Neural progenitor cell (in vitro differentiated cells): ENCODE measurements at regions not wholly inside any gene's neighbourhood (a gene's known extent, or its start where the extent isn't known, plus 50 kb on each side); places are given as distances from the start of the nearest gene placed in this dataset.

Experiments used
- DNase-seq: peaks from one replicate; pipeline ENCODE4 v3.0.0-alpha.2; 2016; ENCODE audit warnings: low spot score
- H2AFZ ChIP-seq: fragments of 200-600 bp; sonication (generic); replicated peaks from 2 replicates; pipeline ENCODE4 v1.6.1; 2016; ENCODE audit warnings: antibody characterized with exemption
- H3F3A ChIP-seq: fragments of 200-600 bp; sonication (generic); 2 replicates; pipeline ENCODE4 v1.6.1; 2016; ENCODE audit warnings: antibody characterized with exemption, low read depth
- H3K27ac ChIP-seq: fragments of 200-600 bp; sonication (generic); 2 replicates; pipeline ENCODE4 v1.5.1; 2016; ENCODE audit warnings: mild to moderate bottlenecking
- H3K27me3 ChIP-seq: fragments of 200-600 bp; sonication (generic); 2 replicates; pipeline ENCODE4 v1.6.1; 2016; ENCODE audit warnings: mild to moderate bottlenecking, moderate library complexity
- H3K36me3 ChIP-seq: fragments of 200-600 bp; sonication (generic); 2 replicates; pipeline ENCODE4 v1.5.1; 2016
- H3K4me1 ChIP-seq: fragments of 200-600 bp; sonication (generic); 2 replicates; pipeline ENCODE4 v1.6.1; 2016; ENCODE audit warnings: mixed run types
- H3K4me2 ChIP-seq: fragments of 200-600 bp; sonication (generic); 2 replicates; pipeline ENCODE4 v1.6.1; 2016
- H3K4me3 ChIP-seq: fragments of 200-600 bp; sonication (generic); 2 replicates; pipeline ENCODE4 v1.5.1; 2016
- H3K79me2 ChIP-seq: fragments of 200-600 bp; sonication (generic); 2 replicates; pipeline ENCODE4 v1.6.1; 2016; ENCODE audit warnings: low read depth
- H3K9ac ChIP-seq: fragments of 200-600 bp; sonication (generic); 2 replicates; pipeline ENCODE4 v1.6.1; 2016
- H3K9me3 ChIP-seq: fragments of 200-600 bp; sonication (generic); 2 replicates; pipeline ENCODE4 v1.5.1; 2016; ENCODE audit warnings: low read depth
- H4K20me1 ChIP-seq: fragments of 200-600 bp; sonication (generic); 2 replicates; pipeline ENCODE4 v1.6.1; 2016; ENCODE audit warnings: low read depth
- H3K27ac Mint-ChIP-seq: 3 replicates; pipeline ENCODE4 v1.8.0; 2021; ENCODE audit warnings: mixed read lengths
- H3K27me3 Mint-ChIP-seq: 2 replicates; pipeline ENCODE4 v1.8.0; 2022; ENCODE audit warnings: low read depth, mild to moderate bottlenecking, inconsistent platforms, moderate library complexity, mixed read lengths; ENCODE audit not compliant: insufficient read depth
- H3K36me3 Mint-ChIP-seq: 3 replicates; pipeline ENCODE4 v1.8.0; 2021; ENCODE audit warnings: mixed read lengths
- H3K4me1 Mint-ChIP-seq: 3 replicates; pipeline ENCODE4 v1.8.0; 2021; ENCODE audit warnings: mixed read lengths
- H3K4me3 Mint-ChIP-seq: 3 replicates; pipeline ENCODE4 v1.8.0; 2021; ENCODE audit warnings: mild to moderate bottlenecking, moderate library complexity, mixed read lengths
- H3K9me3 Mint-ChIP-seq: 3 replicates; pipeline ENCODE4 v1.8.0; 2020; ENCODE audit warnings: mixed read lengths
- EZH2 ChIP-seq: fragments of 200-600 bp; sonication (generic); IDR thresholded peaks from 2 replicates; pipeline ENCODE4 v1.6.1; 2017; ENCODE audit warnings: antibody characterized with exemption, mild to moderate bottlenecking, moderate library complexity
- EZH2phosphoT487 ChIP-seq: fragments of 200-600 bp; sonication (generic); IDR thresholded peaks from 2 replicates; pipeline ENCODE4 v1.6.1; 2017; ENCODE audit warnings: antibody characterized with exemption
- TF ChIP-seq, protein P1 (sequence below): fragments of 200-600 bp; sonication (generic); IDR thresholded peaks from 2 replicates; pipeline ENCODE4 v1.5.1; 2017; ENCODE audit warnings: antibody characterized with exemption, mild to moderate bottlenecking

GRCh38 chr9:12060811-12061210 is 632.4 kb upstream of the TYRP1 start:
- no peak overlapping the region for H3K9ac ChIP-seq
- no peaks in the 10 kb centered on the region for H3K9me3 ChIP-seq
- H3K4me2 ChIP-seq: no peak overlapping the region
- Mint-ChIP-seq H3K9me3 (peaks cover 2% of the 10 kb centered on the region), H3K27ac (no peak overlapping the region), H3K36me3 (no peaks in the 10 kb centered on the region), H3K27me3 (no peaks in the 10 kb centered on the region), H3K4me1 (no peaks in the 10 kb centered on the region), H3K4me3 (no peak overlapping the region)
- no peaks in the 10 kb centered on the region for H3K36me3 ChIP-seq
- H2AFZ ChIP-seq: no peak overlapping the region
- no peaks in the 10 kb centered on the region for H3K4me1 ChIP-seq
- H3K27ac ChIP-seq: no peak overlapping the region
- H3K4me3 ChIP-seq: no peak overlapping the region
- no peaks in the 10 kb centered on the region for H3K79me2 ChIP-seq
- DNase-seq: no peak
- no peak for TF ChIP-seq EZH2phosphoT487
- no peak for TF ChIP-seq EZH2
- TF ChIP-seq, protein P1, sequence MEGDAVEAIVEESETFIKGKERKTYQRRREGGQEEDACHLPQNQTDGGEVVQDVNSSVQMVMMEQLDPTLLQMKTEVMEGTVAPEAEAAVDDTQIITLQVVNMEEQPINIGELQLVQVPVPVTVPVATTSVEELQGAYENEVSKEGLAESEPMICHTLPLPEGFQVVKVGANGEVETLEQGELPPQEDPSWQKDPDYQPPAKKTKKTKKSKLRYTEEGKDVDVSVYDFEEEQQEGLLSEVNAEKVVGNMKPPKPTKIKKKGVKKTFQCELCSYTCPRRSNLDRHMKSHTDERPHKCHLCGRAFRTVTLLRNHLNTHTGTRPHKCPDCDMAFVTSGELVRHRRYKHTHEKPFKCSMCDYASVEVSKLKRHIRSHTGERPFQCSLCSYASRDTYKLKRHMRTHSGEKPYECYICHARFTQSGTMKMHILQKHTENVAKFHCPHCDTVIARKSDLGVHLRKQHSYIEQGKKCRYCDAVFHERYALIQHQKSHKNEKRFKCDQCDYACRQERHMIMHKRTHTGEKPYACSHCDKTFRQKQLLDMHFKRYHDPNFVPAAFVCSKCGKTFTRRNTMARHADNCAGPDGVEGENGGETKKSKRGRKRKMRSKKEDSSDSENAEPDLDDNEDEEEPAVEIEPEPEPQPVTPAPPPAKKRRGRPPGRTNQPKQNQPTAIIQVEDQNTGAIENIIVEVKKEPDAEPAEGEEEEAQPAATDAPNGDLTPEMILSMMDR: no peak
- H4K20me1 ChIP-seq: no peaks in the 10 kb centered on the region
- H3F3A ChIP-seq: no peaks in the 10 kb centered on the region
- H3K27me3 ChIP-seq: no peaks in the 10 kb centered on the region

DNA sequence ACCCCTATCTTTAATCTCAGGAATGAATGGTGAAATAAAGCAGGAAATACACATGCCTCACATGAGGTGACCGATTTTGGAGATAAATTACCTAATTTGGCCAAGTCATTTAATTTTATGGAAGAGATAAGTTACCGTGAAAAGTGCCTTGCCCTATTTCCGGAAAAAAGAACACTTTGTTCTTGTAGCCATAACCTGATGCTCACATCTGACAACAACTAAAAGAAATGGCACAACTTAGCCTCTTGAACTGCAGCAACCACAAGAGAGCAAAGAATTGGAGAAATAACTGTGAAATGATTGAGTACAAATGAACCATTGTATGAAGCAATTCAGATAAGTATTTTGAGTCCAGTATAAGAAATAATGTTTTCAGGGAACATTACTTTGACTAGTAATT is 628.1 kb upstream of the TYRP1 start:
- H2AFZ ChIP-seq: no peak overlapping the region
- no peak overlapping the region for H3K27ac ChIP-seq

GRCh38 chr9:12065686-12066085 is 627.5 kb upstream of the TYRP1 start:
- Histone ChIP-seq H3K27me3 (no peaks in the 10 kb centered on the region), H4K20me1 (no peaks in the 10 kb centered on the region), H3K9me3 (no peaks in the 10 kb centered on the region), H3K4me2 (no peak overlapping the region), H3K27ac (no peak overlapping the region), H3K79me2 (no peaks in the 10 kb centered on the region), H3K36me3 (no peaks in the 10 kb centered on the region), H2AFZ (no peak overlapping the region), H3K9ac (no peak overlapping the region), H3F3A (no peaks in the 10 kb centered on the region), H3K4me3 (no peak overlapping the region), H3K4me1 (no peaks in the 10 kb centered on the region)
- H3K27me3 Mint-ChIP-seq: no peaks in the 10 kb centered on the region
- DNase-seq: no peak
- H3K4me3 Mint-ChIP-seq: no peak overlapping the region
- TF ChIP-seq, protein P1: no peak
- TF ChIP-seq EZH2 (no peak), EZH2phosphoT487 (no peak)
- H3K4me1 Mint-ChIP-seq: no peaks in the 10 kb centered on the region
- H3K27ac Mint-ChIP-seq: no peak overlapping the region
- no peaks in the 10 kb centered on the region for H3K36me3 Mint-ChIP-seq
- H3K9me3 Mint-ChIP-seq: peaks cover 2% of the 10 kb centered on the region

More for the DNA sequence above, 628.1 kb upstream of the TYRP1 start:
- TF ChIP-seq, protein P1: no peak
- TF ChIP-seq EZH2 (no peak), EZH2phosphoT487 (no peak)
- Histone ChIP-seq H3K4me2 (no peak overlapping the region), H3K9me3 (no peaks in the 10 kb centered on the region), H3K27me3 (no peaks in the 10 kb centered on the region), H3K4me3 (no peak overlapping the region), H4K20me1 (no peaks in the 10 kb centered on the region), H3K9ac (no peak overlapping the region), H3F3A (no peaks in the 10 kb centered on the region), H3K4me1 (no peaks in the 10 kb centered on the region), H3K79me2 (no peaks in the 10 kb centered on the region), H3K36me3 (no peaks in the 10 kb centered on the region)
- Mint-ChIP-seq H3K27me3 (no peaks in the 10 kb centered on the region), H3K36me3 (no peaks in the 10 kb centered on the region), H3K9me3 (peaks cover 2% of the 10 kb centered on the region), H3K27ac (no peak overlapping the region), H3K4me1 (no peaks in the 10 kb centered on the region), H3K4me3 (no peak overlapping the region)
- no peak for DNase-seq
